ENCODE measurements at regions not wholly inside any gene's neighbourhood (a gene's known extent, or its start where the extent isn't known, plus 50 kb on each side); places are given as distances from the start of the nearest gene placed in this dataset.

- no peak for TF ChIP-seq PRDM2 (tag by site-specific recombination; IDR thresholded peaks at IDR 0.05; ENCODE audit: borderline replicate concordance)
Observed at GRCh38 chr4:189215574-189215973, 725.1 kb upstream of the FRG1 start (continued).

GRCh38 chr4:189221691-189222090 lies 719.0 kb upstream of the FRG1 start:
- Histone ChIP-seq H3K4me1 (ENCODE audit: control insufficient read depth, insufficient read depth, low read length) (no peaks in the 10 kb centered on the region), H3K4me3 (ENCODE audit: low read depth, low read length) (no peak overlapping the region), H3K27ac (ENCODE audit: extremely low read depth, low read depth, low read length) (no peak overlapping the region), H3K9me3 (ENCODE audit: control insufficient read depth, insufficient read depth, low read depth, low read length) (no peaks in the 10 kb centered on the region), H3K36me3 (ENCODE audit: control insufficient read depth in 2 of 2, insufficient read depth in 1 of 2, low read length in 2 of 2) (no peaks in the 10 kb centered on the region)
- ChIA-PET POLR2A (no interaction called here), CTCF (no interaction called here)
- TF ChIP-seq ZSCAN18 (tag by site-specific recombination; IDR thresholded peaks at IDR 0.05) (no peak), ZNF518A (tag by site-specific recombination; conservative IDR thresholded peaks at IDR 0.05; ENCODE audit: low read depth) (no peak), ZNF311 (tag by site-specific recombination; IDR thresholded peaks at IDR 0.05; ENCODE audit: borderline replicate concordance) (no peak), ZNF639 (tag by site-specific recombination; IDR thresholded peaks at IDR 0.05) (no peak), ZNF777 (tag by site-specific recombination; IDR thresholded peaks at IDR 0.05; ENCODE audit: borderline replicate concordance) (no peak), ZNF19 (tag by site-specific recombination; IDR thresholded peaks at IDR 0.05; ENCODE audit: low read depth) (no peak), GFI1B (tag by site-specific recombination; IDR thresholded peaks at IDR 0.05) (no peak), ZBTB6 (tag by site-specific recombination; IDR thresholded peaks at IDR 0.05) (no peak)
